ENCODE measurements at regions not wholly inside any gene's neighbourhood (a gene's known extent, or its start where the extent isn't known, plus 50 kb on each side); places are given as distances from the start of the nearest gene placed in this dataset.

GRCh38 chr16:61270726-61271125 lies 765.5 kb downstream of the CDH8 start:
- H3K4me1 ChIP-seq (ENCODE audit: insufficient read depth), result no peaks in the 10 kb centered on the region
- H3K9me3 ChIP-seq (ENCODE audit: low read depth), result no peaks in the 10 kb centered on the region
- DNase-seq (ENCODE audit: low spot score), result no peak
- no peaks in the 10 kb centered on the region for H3K27me3 ChIP-seq
- no peak for TF ChIP-seq EZH2 (IDR thresholded peaks at IDR 0.05; ENCODE audit: borderline replicate concordance)
- no peak for TF ChIP-seq EZH2phosphoT487 (IDR thresholded peaks at IDR 0.05; ENCODE audit: low read depth, severe bottlenecking, unreplicated experiment)
- TF ChIP-seq CTCF (IDR thresholded peaks at IDR 0.05; ENCODE audit: poor library complexity), result no peak
- no peaks in the 10 kb centered on the region for H3K36me3 ChIP-seq (replicated peaks; ENCODE audit: insufficient read depth, low read depth)
- H3K9me2 ChIP-seq (replicated peaks; ENCODE audit: insufficient read depth), result no peaks in the 10 kb centered on the region
- no peak overlapping the region for H3K27ac ChIP-seq
- H3K4me2 ChIP-seq, result no peak overlapping the region
- H3K4me3 ChIP-seq, result no peak overlapping the region
- H3K79me2 ChIP-seq, result no peaks in the 10 kb centered on the region
- H2AFZ ChIP-seq, result no peak overlapping the region
- H4K20me1 ChIP-seq (ENCODE audit: insufficient read depth, poor library complexity, severe bottlenecking), result no peaks in the 10 kb centered on the region

- Histone ChIP-seq H4K20me1 (ENCODE audit: insufficient read depth, poor library complexity, severe bottlenecking) (no peaks in the 10 kb centered on the region), H3K4me3 (no peak overlapping the region), H2AFZ (no peak overlapping the region), H3K9me2 (replicated peaks; ENCODE audit: insufficient read depth) (no peaks in the 10 kb centered on the region), H3K4me2 (no peak overlapping the region), H3K36me3 (replicated peaks; ENCODE audit: insufficient read depth, low read depth) (no peaks in the 10 kb centered on the region), H3K4me1 (ENCODE audit: insufficient read depth) (no peaks in the 10 kb centered on the region), H3K27ac (no peak overlapping the region), H3K9me3 (ENCODE audit: low read depth) (no peaks in the 10 kb centered on the region), H3K27me3 (no peaks in the 10 kb centered on the region), H3K79me2 (no peaks in the 10 kb centered on the region)
- TF ChIP-seq CTCF (IDR thresholded peaks at IDR 0.05; ENCODE audit: poor library complexity) (no peak), EZH2phosphoT487 (IDR thresholded peaks at IDR 0.05; ENCODE audit: low read depth, severe bottlenecking, unreplicated experiment) (no peak), EZH2 (IDR thresholded peaks at IDR 0.05; ENCODE audit: borderline replicate concordance) (no peak)
- DNase-seq (ENCODE audit: low spot score), result no peak
- whole genome bisulfite sequencing (ENCODE audit: low lambda C conversion rate, missing lambda C conversion rate), result 75% methylated on average over 1 of the region's 1 CpG
Observed at GRCh38 chr16:61263400-61263799, 772.8 kb downstream of the CDH8 start.

- Histone ChIP-seq H3K4me1 (ENCODE audit: insufficient read depth) (no peaks in the 10 kb centered on the region), H2AFZ (no peak overlapping the region), H3K79me2 (no peaks in the 10 kb centered on the region), H3K36me3 (replicated peaks; ENCODE audit: insufficient read depth, low read depth) (no peaks in the 10 kb centered on the region), H3K4me2 (no peak overlapping the region), H3K9me2 (replicated peaks; ENCODE audit: insufficient read depth) (no peaks in the 10 kb centered on the region), H3K4me3 (no peak overlapping the region), H3K27ac (no peak overlapping the region), H4K20me1 (ENCODE audit: insufficient read depth, poor library complexity, severe bottlenecking) (no peaks in the 10 kb centered on the region), H3K9me3 (ENCODE audit: low read depth) (no peaks in the 10 kb centered on the region), H3K27me3 (no peaks in the 10 kb centered on the region)
- no peak for DNase-seq (ENCODE audit: low spot score)
- TF ChIP-seq CTCF (IDR thresholded peaks at IDR 0.05; ENCODE audit: poor library complexity) (no peak), EZH2 (IDR thresholded peaks at IDR 0.05; ENCODE audit: borderline replicate concordance) (no peak), EZH2phosphoT487 (IDR thresholded peaks at IDR 0.05; ENCODE audit: low read depth, severe bottlenecking, unreplicated experiment) (no peak)
- 94% methylated on average over 3 of the region's 3 CpGs for WGBS (ENCODE audit: low lambda C conversion rate, missing lambda C conversion rate)
Observed at GRCh38 chr16:61261315-61261714, 774.9 kb downstream of the CDH8 start.

GRCh38 chr16:61246592-61246991 lies 789.6 kb downstream of the CDH8 start:
- Histone ChIP-seq H2AFZ (no peak overlapping the region), H4K20me1 (ENCODE audit: insufficient read depth, poor library complexity, severe bottlenecking) (no peaks in the 10 kb centered on the region), H3K27ac (no peak overlapping the region), H3K27me3 (no peaks in the 10 kb centered on the region), H3K9me3 (ENCODE audit: low read depth) (no peaks in the 10 kb centered on the region), H3K36me3 (replicated peaks; ENCODE audit: insufficient read depth, low read depth) (no peaks in the 10 kb centered on the region), H3K4me2 (no peak overlapping the region), H3K9me2 (replicated peaks; ENCODE audit: insufficient read depth) (no peaks in the 10 kb centered on the region), H3K4me3 (no peak overlapping the region), H3K4me1 (ENCODE audit: insufficient read depth) (no peaks in the 10 kb centered on the region), H3K79me2 (no peaks in the 10 kb centered on the region)
- no peak for DNase-seq (ENCODE audit: low spot score)
- no peak for TF ChIP-seq CTCF (IDR thresholded peaks at IDR 0.05; ENCODE audit: poor library complexity)
- no peak for TF ChIP-seq EZH2 (IDR thresholded peaks at IDR 0.05; ENCODE audit: borderline replicate concordance)
- no peak for TF ChIP-seq EZH2phosphoT487 (IDR thresholded peaks at IDR 0.05; ENCODE audit: low read depth, severe bottlenecking, unreplicated experiment)
- 100% methylated on average over 1 of the region's 1 CpG for WGBS (ENCODE audit: low lambda C conversion rate, missing lambda C conversion rate)

All from hepatocyte (in vitro differentiated cells).